IMR-90 (cell line): ENCODE measurements at regions not wholly inside any gene's neighbourhood (a gene's known extent, or its start where the extent isn't known, plus 50 kb on each side); places are given as distances from the start of the nearest gene placed in this dataset.

ENCODE experiments used
- ATAC-seq: fragments of 200-7000 bp; cut with Tn5 transposase; 2 replicates; pipeline ENCODE4 v1.9.1; 2020; ENCODE audit warnings: low read depth, mild to moderate bottlenecking, moderate library complexity
- BruUV-seq: library from RNA; stranded (reverse); fragments of 400-500 nt; replicated peaks from 2 replicates; lab custom pipeline; 2021; lab: Mats Ljungman, UMichigan
- CTCF ChIA-PET: fragments of 300-600 bp; formaldehyde crosslinking; extraction: SDS; loops from one replicate; lab custom pipeline; 2021; ENCODE audit warnings: antibody characterized with exemption; lab: Yijun Ruan, JAX
- POLR2A ChIA-PET: fragments of 300-600 bp; sonication (Branson Sonifier 250); formaldehyde crosslinking; loops from one replicate; lab custom pipeline; 2022; ENCODE audit warnings: antibody characterized with exemption; ENCODE audit not compliant: unreplicated experiment; lab: Charles Lee
- DNase-seq: peaks from one replicate; pipeline ENCODE4 v3.0.0; 2013
- H2AFZ ChIP-seq: replicated peaks from 2 replicates; pipeline ENCODE3; 2013; ENCODE audit warnings: low read length, mild to moderate bottlenecking; ENCODE audit not compliant: poor library complexity
- H2AK5ac ChIP-seq: 2 replicates; pipeline ENCODE4 v1.6.1; 2013; ENCODE audit warnings: low read depth, low read length, inconsistent platforms
- H2AK9ac ChIP-seq: replicated peaks from 2 replicates; pipeline ENCODE3; 2013; ENCODE audit warnings: mild to moderate bottlenecking, low read depth, low read length, moderate library complexity; ENCODE audit not compliant: poor library complexity
- H2BK120ac ChIP-seq: 2 replicates; pipeline ENCODE4 v1.6.1; 2013; ENCODE audit warnings: low read depth, low read length, inconsistent platforms
- H2BK15ac ChIP-seq: 3 replicates; pipeline ENCODE4 v1.6.1; 2013; ENCODE audit warnings: low read depth, low read length, inconsistent platforms
- H2BK20ac ChIP-seq: 2 replicates; pipeline ENCODE4 v1.6.1; 2013; ENCODE audit warnings: low read depth, mild to moderate bottlenecking, inconsistent platforms, low read length, moderate library complexity
- H2BK5ac ChIP-seq: 2 replicates; pipeline ENCODE4 v1.6.1; 2013; ENCODE audit warnings: mild to moderate bottlenecking, low read depth, low read length, inconsistent platforms; ENCODE audit not compliant: poor library complexity, severe bottlenecking
- H3K14ac ChIP-seq: replicated peaks from 2 replicates; pipeline ENCODE4 v1.6.1; 2013; ENCODE audit warnings: low read depth, low read length, inconsistent platforms
- H3K18ac ChIP-seq: 2 replicates; pipeline ENCODE4 v1.6.1; 2013; ENCODE audit warnings: low read depth, low read length, control low read depth
- H3K23ac ChIP-seq: 2 replicates; pipeline ENCODE4 v1.6.1; 2013; ENCODE audit warnings: low read depth, low read length, inconsistent platforms
- H3K27ac ChIP-seq: 2 replicates; pipeline ENCODE4 v1.5.1; 2013; ENCODE audit warnings: mild to moderate bottlenecking, control low read depth, low read length; ENCODE audit not compliant: insufficient read depth
- H3K27me3 ChIP-seq: 2 replicates; pipeline ENCODE4 v1.6.1; 2013; ENCODE audit warnings: low read length; ENCODE audit not compliant: control insufficient read depth, insufficient read depth
- H3K36me3 ChIP-seq: 2 replicates; pipeline ENCODE4 v1.6.1; 2013; ENCODE audit warnings: low read length, mixed read lengths; ENCODE audit not compliant: control insufficient read depth, insufficient read depth
- H3K4ac ChIP-seq: 2 replicates; pipeline ENCODE4 v1.6.1; 2013; ENCODE audit warnings: low read depth, low read length, inconsistent platforms
- H3K4me1 ChIP-seq: 2 replicates; pipeline ENCODE4 v1.6.1; 2013; ENCODE audit warnings: low read length, mixed read lengths; ENCODE audit not compliant: control insufficient read depth, insufficient read depth
- H3K4me2 ChIP-seq: 2 replicates; pipeline ENCODE4 v1.6.1; 2013; ENCODE audit warnings: low read depth, mild to moderate bottlenecking, control low read depth, low read length, moderate library complexity
- H3K4me3 ChIP-seq: 2 replicates; pipeline ENCODE4 v1.5.1; 2013; ENCODE audit warnings: low read depth, mild to moderate bottlenecking, control low read depth, low read length, moderate library complexity; ENCODE audit not compliant: insufficient read depth
- H3K56ac ChIP-seq: 2 replicates; pipeline ENCODE4 v1.6.1; 2013; ENCODE audit warnings: low read length, inconsistent platforms; ENCODE audit not compliant: insufficient read depth; ENCODE audit errors: extremely low read depth
- H3K79me1 ChIP-seq, 2 experiments: 2 replicates each; pipeline ENCODE4 v1.6.1; 2013; ENCODE audit warnings: low read length in 2 of 2, inconsistent platforms in 1 of 2, low read depth in 1 of 2
- H3K9ac ChIP-seq: 2 replicates; pipeline ENCODE4 v1.6.1; 2013; ENCODE audit warnings: low read depth, low read length, control low read depth
- H3K9me1 ChIP-seq: 2 replicates; pipeline ENCODE4 v1.6.1; 2013; ENCODE audit warnings: low read length, inconsistent platforms; ENCODE audit not compliant: insufficient read depth
- H3K9me3 ChIP-seq: 2 replicates; pipeline ENCODE4 v1.6.1; 2013; ENCODE audit warnings: low read length; ENCODE audit not compliant: control insufficient read depth, insufficient read depth
- H4K20me1 ChIP-seq: 2 replicates; pipeline ENCODE4 v1.6.1; 2013; ENCODE audit warnings: low read length, inconsistent platforms; ENCODE audit not compliant: insufficient read depth
- H4K5ac ChIP-seq: 2 replicates; pipeline ENCODE4 v1.6.1; 2013; ENCODE audit warnings: mild to moderate bottlenecking, low read depth, low read length, control low read depth
- H4K8ac ChIP-seq, 2 experiments: 2 replicates each; pipeline ENCODE4 v1.6.1; 2013; ENCODE audit warnings: low read depth in 2 of 2, low read length in 2 of 2, control low read depth in 1 of 2, inconsistent platforms in 1 of 2
- H4K91ac ChIP-seq: 2 replicates; pipeline ENCODE4 v1.6.1; 2013; ENCODE audit warnings: low read depth, low read length, inconsistent platforms; ENCODE audit not compliant: insufficient read depth
- MAFK ChIP-seq: IDR thresholded peaks from 2 replicates; pipeline ENCODE4 v1.6.1; 2012; ENCODE audit warnings: low read depth, low read length, improper control_type of control experiment
- MXI1 ChIP-seq: IDR thresholded peaks from 2 replicates; pipeline ENCODE4 v1.6.1; 2012; ENCODE audit warnings: low read depth, mild to moderate bottlenecking, low read length, moderate library complexity, borderline replicate concordance
- RCOR1 ChIP-seq: IDR thresholded peaks from 2 replicates; pipeline ENCODE4 v1.6.1; 2012; ENCODE audit warnings: mild to moderate bottlenecking, low read length, improper control_type of control experiment; ENCODE audit not compliant: insufficient replicate concordance
- RFX5 ChIP-seq: IDR thresholded peaks from 2 replicates; pipeline ENCODE4 v1.8.0; 2012; ENCODE audit warnings: low read depth, mild to moderate bottlenecking, low read length, moderate library complexity
- SMC3 ChIP-seq: fragments of 150-350 bp; IDR thresholded peaks from 2 replicates; pipeline ENCODE4 v1.6.1; 2016; ENCODE audit warnings: low read depth, mild to moderate bottlenecking, antibody characterized with exemption, low read length, moderate library complexity
- USF2 ChIP-seq: fragments of 150-350 bp; IDR thresholded peaks from 2 replicates; pipeline ENCODE4 v1.6.1; 2017; ENCODE audit warnings: mild to moderate bottlenecking, antibody characterized with exemption, low read length, low read depth
- WGBS, 2 experiments: methylation state at CpG; one replicate each; pipeline versions ENCODE4 v1.1.5 to v1.1.7; 2013; ENCODE audit warnings: missing lambda C conversion rate in 2 of 2; ENCODE audit not compliant: insufficient read length in 1 of 2; ENCODE audit errors: extremely low coverage in 2 of 2; 5-methylcytosine and 5-hydroxymethylcytosine counted together
- dilution Hi-C: fragments of 300-500 bp; cut with HindIII; formaldehyde crosslinking; loops from one replicate; pipeline ENCODE4 v1.14.3; 2018; ENCODE audit warnings: low sequenced_read_pairs; ENCODE audit not compliant: unreplicated experiment
- in situ Hi-C: fragments of 300-500 bp; cut with MboI; formaldehyde crosslinking; loops from 3 replicates; pipeline ENCODE4 v1.14.3; 2019; ENCODE audit warnings: low sequenced_read_pairs, inconsistent platforms, mixed read lengths
- intact Hi-C: fragments of 100-400 bp; cut with micrococcal nuclease; formaldehyde crosslinking; loops from 2 replicates; pipeline ENCODE4 v1.10.0; 2022

GRCh38 chr3:59210260-59210659 lies 160.4 kb upstream of the CFAP20DC start:
- intact Hi-C loops: loop anchor here (5.0 to 10.0 kb wide), 3 partner anchors 388 to 1105 kb away; no protein-coding TSS in a partner anchor

More at GRCh38 chr3:59210260-59210659, 160.4 kb upstream of the CFAP20DC start:
- ChIA-PET CTCF (no interaction called here), POLR2A (no interaction called here)
- Histone ChIP-seq H3K4me3 (no peak overlapping the region), H3K79me1 (no peaks in the 10 kb centered on the region), H4K5ac (no peak overlapping the region), H3K36me3 (no peaks in the 10 kb centered on the region), H3K9me3 (no peaks in the 10 kb centered on the region), H2BK15ac (no peak overlapping the region), H3K9me1 (no peaks in the 10 kb centered on the region), H3K9ac (no peak overlapping the region), H3K4me1 (no peaks in the 10 kb centered on the region; the same call in 1 of the 2 replicates), H4K91ac (no peak overlapping the region), H3K18ac (no peak overlapping the region), H3K27ac (no peak overlapping the region), H3K23ac (no peak overlapping the region), H3K14ac (no peak overlapping the region), H3K27me3 (no peaks in the 10 kb centered on the region), H2AFZ (no peak overlapping the region), H2BK120ac (no peak overlapping the region), H2BK5ac (no peak overlapping the region), H2AK5ac (no peak overlapping the region), H4K20me1 (no peaks in the 10 kb centered on the region), H3K4me2 (no peak overlapping the region), H3K56ac (no peak overlapping the region), H4K8ac (no peak overlapping the region), H2AK9ac (no peak overlapping the region), H2BK20ac (no peak overlapping the region), H3K4ac (no peak overlapping the region)
- BruUV-seq: no TSS peak
- no CpG with 5 or more reads among the region's 2 CpGs for WGBS, 2 experiments
- dilution Hi-C loops: no loop called here
- no peak for TF ChIP-seq RFX5
- no peak for TF ChIP-seq MAFK
- no peak for TF ChIP-seq USF2
- no peak for TF ChIP-seq SMC3
- no peak for TF ChIP-seq MXI1
- no peak for TF ChIP-seq RCOR1
- in situ Hi-C loops: loop anchor here (5.0 kb wide), 2 partner anchors 362 to 647 kb away; no protein-coding TSS in a partner anchor
- DNase-seq (no peak), ATAC-seq (no peak)
